ENCODE measurements at regions not wholly inside any gene's neighbourhood (a gene's known extent, or its start where the extent isn't known, plus 50 kb on each side); places are given as distances from the start of the nearest gene placed in this dataset.

DNA sequence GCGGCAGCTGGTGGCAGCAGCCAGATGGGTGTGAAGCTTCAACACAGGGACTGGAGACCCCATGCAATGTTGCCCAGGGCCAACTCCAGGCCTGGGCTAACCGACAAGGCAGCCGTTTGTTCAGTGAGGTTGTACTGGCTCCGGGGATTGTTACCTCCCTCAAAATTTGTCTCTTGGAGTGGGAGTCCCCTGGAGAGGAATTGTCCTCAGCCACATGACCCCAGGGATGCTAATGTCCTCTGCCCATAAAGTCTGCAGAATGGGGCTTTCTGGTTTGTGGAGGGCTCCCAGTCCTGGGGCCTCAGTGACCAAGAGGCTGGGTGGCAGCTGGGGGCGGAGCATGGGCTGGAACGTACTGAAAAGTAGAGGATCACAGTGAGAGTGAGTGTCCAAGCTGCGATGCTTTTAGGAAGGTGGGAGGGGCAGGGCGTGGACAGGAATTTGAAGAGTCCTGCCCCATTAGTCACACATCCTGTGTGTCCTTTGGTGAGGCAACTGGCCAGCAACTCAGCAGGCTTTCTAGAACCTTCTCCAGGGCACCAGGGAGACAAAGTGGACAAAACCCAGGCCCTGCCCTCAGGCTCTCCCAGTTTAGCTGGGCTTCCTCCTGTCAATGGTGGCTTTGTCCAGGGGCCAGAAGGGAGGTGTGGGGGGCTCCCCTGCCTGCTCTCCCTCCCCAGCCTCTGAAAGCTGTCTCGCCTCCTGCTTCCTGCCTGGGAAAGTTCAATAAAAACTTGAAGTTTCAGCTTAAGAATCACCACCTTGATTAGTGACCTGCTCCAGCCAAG lies 114.0 kb downstream of the NSG2 start:
- Mint-ChIP-seq H3K27ac (no peak overlapping the region), H3K36me3 (no peaks in the 10 kb centered on the region), H3K4me3 (no peak overlapping the region), H3K4me1 (ENCODE audit: low read depth) (no peaks in the 10 kb centered on the region), H3K9me3 (ENCODE audit: low read depth) (peaks cover 18% of the 10 kb centered on the region), H3K27me3 (peaks cover 9% of the 10 kb centered on the region)

DNA sequence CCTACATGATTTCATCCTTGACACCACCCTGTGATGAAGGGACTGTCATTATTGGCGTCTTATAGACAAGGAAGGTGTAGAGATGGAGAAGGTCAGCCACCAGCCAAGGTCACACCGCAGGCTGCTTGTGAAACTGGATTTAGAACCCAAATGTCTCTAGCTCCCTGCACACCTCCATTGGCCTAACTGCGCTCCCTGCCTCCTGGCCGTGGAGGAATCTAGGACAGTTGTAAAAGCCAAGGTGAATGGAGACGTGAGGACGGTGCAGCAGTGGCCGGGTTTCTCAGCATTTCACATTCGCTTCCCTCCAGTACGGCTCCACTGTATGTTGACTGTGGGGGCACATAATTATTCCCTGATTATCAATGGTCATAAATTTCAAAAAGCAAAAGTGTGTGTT lies 119.9 kb downstream of the NSG2 start:
- peaks cover 8% of the 10 kb centered on the region for H3K9me3 Mint-ChIP-seq (ENCODE audit: low read depth)
- no peaks in the 10 kb centered on the region for H3K36me3 Mint-ChIP-seq
- H3K4me1 Mint-ChIP-seq (ENCODE audit: low read depth) = no peaks in the 10 kb centered on the region
- H3K27me3 Mint-ChIP-seq = peaks cover 2% of the 10 kb centered on the region
- H3K27ac Mint-ChIP-seq = no peak overlapping the region
- no peak overlapping the region for H3K4me3 Mint-ChIP-seq

DNA sequence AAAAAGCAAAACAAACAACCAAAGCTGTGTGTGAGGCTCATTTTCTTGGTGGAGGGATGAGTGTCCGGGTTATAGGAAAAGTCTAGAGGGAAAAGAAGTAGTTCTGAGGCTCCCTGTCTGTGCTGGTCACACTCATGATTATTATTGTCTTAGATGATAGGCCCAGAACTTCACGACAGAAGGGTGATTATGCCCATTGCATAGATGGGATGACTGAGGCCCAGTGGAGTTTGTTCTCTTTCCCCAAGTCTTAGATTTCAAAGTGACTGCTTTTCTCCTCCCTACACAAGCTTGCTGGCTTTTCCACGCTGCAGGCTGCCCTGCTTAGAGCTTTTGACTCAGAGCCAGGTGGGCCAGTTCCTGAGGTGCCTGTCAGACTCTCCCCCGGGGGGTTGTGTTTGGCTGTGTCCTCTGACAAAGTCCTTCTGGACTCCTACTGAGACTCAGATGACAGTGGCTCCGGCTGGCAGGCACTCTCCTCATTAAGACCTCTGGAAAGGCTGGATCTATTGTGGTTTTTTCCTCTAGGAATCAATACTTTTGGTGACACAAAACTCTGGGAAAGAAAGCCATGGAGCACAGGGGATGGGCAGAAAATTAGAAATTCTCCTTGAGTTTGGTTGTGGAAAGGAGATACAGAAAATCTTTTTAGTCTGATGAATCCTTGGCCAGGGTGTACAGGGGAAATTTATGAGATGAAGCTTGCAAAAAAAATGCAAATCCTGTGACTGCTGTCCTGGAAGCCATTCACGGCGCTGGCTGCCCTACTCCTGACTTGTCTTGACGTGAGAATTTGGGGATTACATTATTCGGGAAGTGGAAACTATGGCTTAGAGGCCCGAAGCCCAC lies 120.9 kb downstream of the NSG2 start:
- Mint-ChIP-seq H3K27ac (no peak overlapping the region), H3K4me3 (no peak overlapping the region), H3K36me3 (no peaks in the 10 kb centered on the region), H3K9me3 (ENCODE audit: low read depth) (peaks cover 8% of the 10 kb centered on the region), H3K27me3 (peaks cover 2% of the 10 kb centered on the region), H3K4me1 (ENCODE audit: low read depth) (no peaks in the 10 kb centered on the region)

DNA sequence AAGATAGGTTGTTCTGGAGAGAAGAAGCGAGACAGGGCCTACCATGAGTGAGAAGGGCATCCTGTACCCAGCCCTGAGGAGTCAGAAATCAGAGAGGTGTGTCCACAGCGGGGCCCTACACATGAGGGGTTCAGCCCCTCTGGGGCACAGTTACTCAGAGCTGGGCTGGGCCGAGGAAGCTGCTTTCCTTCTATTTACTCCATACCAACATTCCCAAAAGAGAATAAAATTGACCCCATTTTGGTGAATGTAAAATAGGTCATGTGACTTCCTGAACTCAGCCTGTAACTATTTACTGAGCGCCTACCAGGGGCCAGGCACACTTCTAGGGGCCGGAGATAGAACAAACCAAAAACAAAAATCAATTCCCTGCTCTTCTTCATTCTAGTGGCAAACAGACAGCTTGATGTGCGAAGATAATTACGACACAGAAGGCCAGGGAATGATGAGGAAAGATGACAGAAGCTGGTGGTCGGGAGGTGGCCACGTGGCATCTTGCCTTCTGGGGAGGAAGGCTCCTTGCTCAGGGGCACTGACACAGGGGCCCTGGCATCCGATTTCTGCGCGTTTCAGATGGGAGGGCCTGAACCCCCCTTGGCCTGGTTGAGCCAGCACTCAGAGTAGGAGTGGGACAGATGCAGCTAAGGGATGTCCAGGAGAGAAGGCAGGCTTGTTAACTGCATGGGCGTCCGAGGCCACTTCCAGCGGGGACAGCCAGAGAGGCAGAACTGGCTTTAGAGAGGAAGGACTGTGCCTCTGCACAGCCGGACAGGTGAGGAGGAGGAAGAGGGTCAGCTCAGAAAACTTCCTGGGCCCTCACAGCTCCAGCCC lies 121.8 kb downstream of the NSG2 start:
- Mint-ChIP-seq H3K9me3 (ENCODE audit: low read depth) (peaks cover 8% of the 10 kb centered on the region), H3K4me3 (no peak overlapping the region), H3K27ac (no peak overlapping the region), H3K27me3 (peaks cover 2% of the 10 kb centered on the region), H3K36me3 (no peaks in the 10 kb centered on the region), H3K4me1 (ENCODE audit: low read depth) (no peaks in the 10 kb centered on the region)

DNA sequence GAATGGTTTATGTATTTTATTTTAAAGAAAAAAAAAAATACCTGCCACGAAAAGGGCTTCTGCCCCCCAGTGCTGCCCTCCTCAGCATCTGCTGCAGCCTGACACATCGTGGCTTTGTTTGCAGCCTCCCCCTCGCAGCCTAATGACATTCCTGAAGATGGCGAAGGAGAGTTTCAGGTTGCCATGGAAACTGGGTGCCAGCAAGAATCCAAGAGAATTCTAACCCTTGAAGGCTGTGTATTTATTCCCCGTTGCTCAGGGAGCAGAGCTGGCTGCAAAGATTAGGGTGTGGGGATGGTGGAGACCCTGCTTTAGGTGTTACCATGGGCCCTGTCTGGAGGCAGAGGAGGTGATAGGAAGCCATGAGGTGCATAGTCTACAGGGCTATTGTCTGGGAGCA lies 126.6 kb downstream of the NSG2 start:
- Mint-ChIP-seq H3K9me3 (ENCODE audit: low read depth) (peaks cover 8% of the 10 kb centered on the region), H3K36me3 (no peaks in the 10 kb centered on the region), H3K27me3 (peaks cover 9% of the 10 kb centered on the region), H3K4me3 (no peak overlapping the region), H3K4me1 (ENCODE audit: low read depth) (no peaks in the 10 kb centered on the region), H3K27ac (no peak overlapping the region)

DNA sequence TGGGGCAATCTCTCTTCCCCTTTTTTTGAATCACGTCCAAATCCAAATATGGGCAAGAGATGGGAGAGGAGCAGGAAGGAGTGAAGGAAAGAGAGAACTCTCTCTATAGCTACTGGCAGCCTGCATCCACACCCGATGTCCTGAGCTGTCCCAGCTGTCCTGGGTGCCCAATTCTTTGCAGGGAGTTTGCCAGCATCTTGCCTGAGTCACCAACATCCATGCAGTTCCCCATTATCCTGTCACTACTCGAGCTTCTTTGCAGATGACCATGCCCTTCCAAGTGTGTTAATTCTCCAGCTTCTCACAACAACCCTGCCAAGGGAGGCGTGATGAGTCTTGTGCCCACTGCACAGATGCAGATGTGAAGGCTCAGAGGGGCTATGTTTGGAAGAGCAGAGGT lies 127.1 kb downstream of the NSG2 start:
- Mint-ChIP-seq H3K4me3 (no peak overlapping the region), H3K9me3 (ENCODE audit: low read depth) (peaks cover 8% of the 10 kb centered on the region), H3K4me1 (ENCODE audit: low read depth) (no peaks in the 10 kb centered on the region), H3K27ac (no peak overlapping the region), H3K27me3 (peaks cover 9% of the 10 kb centered on the region), H3K36me3 (no peaks in the 10 kb centered on the region)

DNA sequence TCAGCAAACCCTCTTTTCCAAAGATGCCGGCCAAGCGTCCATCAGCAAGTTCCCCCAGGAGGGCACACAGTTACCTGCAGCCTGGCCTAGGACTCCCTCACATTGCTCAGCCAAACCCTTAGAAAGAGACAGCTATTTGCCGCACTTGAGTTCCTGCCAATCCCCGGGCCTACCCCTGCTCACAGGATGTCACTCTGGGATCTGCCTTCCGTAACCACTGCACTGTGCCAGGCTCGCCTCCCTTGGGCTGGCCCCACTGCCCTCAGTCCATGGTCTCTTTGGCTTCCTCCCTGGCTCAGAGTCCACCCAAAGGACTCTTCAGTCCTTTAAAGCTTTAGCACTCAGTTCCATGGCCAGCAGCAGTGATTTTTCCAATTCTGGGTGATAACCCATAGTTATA lies 128.3 kb downstream of the NSG2 start:
- Mint-ChIP-seq H3K36me3 (no peaks in the 10 kb centered on the region), H3K9me3 (ENCODE audit: low read depth) (peaks cover 5% of the 10 kb centered on the region), H3K27ac (no peak overlapping the region), H3K27me3 (peaks cover 11% of the 10 kb centered on the region), H3K4me1 (ENCODE audit: low read depth) (no peaks in the 10 kb centered on the region), H3K4me3 (no peak overlapping the region)

DNA sequence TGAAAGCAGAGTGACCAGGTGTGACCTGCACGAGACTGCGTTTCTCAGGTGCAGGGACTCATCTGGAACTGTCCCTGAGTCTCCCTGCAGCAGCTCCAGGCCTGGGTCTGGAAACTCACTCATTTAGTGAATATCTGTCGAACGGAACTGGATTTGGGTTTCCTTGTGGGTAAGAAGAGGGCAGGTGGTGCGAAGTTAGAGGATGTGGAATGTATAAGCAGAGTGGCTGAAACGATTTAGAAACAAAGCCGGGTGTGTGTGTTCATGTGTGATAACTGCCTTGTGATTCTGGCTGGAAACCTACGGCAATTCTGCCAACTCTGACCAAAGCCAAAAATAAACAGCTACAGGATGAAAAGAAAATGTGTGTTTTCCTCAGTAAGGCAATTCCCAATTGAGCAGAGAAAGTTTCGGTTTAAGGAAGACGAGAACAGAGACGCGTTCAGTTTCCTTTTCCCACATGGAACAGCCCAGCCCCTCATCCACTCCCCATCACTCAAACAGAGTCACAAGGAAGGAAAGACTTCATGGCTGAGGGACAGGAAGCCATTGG lies 130.3 kb downstream of the NSG2 start:
- H3K27ac Mint-ChIP-seq = no peak overlapping the region
- no peaks in the 10 kb centered on the region for H3K9me3 Mint-ChIP-seq (ENCODE audit: low read depth)
- no peaks in the 10 kb centered on the region for H3K36me3 Mint-ChIP-seq
- peaks cover 11% of the 10 kb centered on the region for H3K27me3 Mint-ChIP-seq
- no peaks in the 10 kb centered on the region for H3K4me1 Mint-ChIP-seq (ENCODE audit: low read depth)
- H3K4me3 Mint-ChIP-seq = no peak overlapping the region

DNA sequence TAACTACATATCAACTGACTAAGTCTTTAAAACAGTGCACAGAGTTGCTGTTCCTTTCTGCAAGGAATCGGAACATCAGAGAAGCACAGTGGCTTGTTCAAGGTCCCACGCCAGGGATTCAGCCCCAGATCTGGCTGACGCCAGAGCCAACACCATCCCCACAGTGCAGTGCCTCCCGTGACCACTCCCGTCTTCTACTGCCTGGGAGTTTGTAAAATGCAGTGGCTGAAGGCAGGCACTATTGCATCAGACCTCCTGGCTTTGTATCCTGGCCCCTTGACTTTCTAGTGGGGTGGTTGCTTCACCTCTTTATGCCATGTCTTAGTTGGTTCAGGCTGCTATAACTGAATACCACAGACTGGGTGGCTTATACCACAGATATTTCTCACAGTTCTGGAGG lies 131.0 kb downstream of the NSG2 start:
- Mint-ChIP-seq H3K27ac (no peak overlapping the region), H3K4me3 (no peak overlapping the region), H3K27me3 (peaks cover 11% of the 10 kb centered on the region), H3K4me1 (ENCODE audit: low read depth) (no peaks in the 10 kb centered on the region), H3K9me3 (ENCODE audit: low read depth) (no peaks in the 10 kb centered on the region), H3K36me3 (no peaks in the 10 kb centered on the region)

DNA sequence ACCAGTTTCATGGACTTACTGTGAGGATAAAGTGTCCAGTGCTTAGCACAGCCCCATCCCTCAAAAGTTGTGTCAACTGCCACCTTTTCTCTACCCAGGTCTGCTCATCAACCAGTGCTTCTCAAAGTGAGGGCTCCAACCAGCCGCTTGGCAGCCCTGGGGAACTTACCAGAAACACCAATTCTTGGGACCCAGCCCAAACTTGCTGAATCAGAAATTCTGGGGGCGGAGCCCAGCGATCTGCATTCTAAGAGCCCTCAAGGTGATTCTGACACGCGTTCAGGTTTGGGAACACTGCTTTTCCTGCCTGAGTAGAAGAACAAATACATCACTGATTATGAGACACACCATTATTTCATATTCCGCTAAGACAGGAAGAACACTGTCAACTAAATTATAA lies 132.0 kb downstream of the NSG2 start:
- Mint-ChIP-seq H3K4me1 (ENCODE audit: low read depth) (no peaks in the 10 kb centered on the region), H3K27me3 (peaks cover 11% of the 10 kb centered on the region), H3K27ac (no peak overlapping the region), H3K36me3 (no peaks in the 10 kb centered on the region), H3K4me3 (no peak overlapping the region), H3K9me3 (ENCODE audit: low read depth) (no peaks in the 10 kb centered on the region)

DNA sequence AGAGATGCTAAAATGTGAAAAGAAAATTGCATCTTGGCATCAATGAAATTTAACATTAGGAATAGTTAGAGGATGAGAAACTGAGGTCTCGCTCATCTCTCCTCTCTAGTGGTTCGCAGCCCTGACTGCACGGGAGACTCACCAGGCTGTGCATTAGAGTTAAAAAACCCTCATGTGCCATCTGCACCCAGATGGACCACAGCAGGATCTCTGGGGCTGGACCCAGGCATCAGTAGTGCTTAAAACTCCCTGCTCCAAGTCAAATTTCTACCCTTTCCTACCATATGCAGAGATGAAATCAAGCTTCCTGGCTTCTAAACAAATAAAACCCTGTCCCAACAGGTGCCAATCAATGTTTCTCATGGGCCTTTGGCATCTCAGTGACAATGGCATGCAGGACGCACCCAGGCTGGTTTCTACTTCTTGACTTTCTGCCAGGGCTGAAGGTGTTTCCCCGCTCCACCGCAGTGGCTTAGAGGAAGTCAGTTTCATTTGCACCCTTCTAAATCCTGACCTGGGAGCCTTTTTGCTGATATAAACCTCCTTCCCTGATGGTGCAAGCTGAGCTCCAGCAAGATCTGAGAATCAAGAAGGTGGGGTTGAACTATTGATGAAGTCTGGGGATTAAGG lies 132.6 kb downstream of the NSG2 start:
- Mint-ChIP-seq H3K4me1 (ENCODE audit: low read depth) (no peaks in the 10 kb centered on the region), H3K9me3 (ENCODE audit: low read depth) (no peaks in the 10 kb centered on the region)

DNA sequence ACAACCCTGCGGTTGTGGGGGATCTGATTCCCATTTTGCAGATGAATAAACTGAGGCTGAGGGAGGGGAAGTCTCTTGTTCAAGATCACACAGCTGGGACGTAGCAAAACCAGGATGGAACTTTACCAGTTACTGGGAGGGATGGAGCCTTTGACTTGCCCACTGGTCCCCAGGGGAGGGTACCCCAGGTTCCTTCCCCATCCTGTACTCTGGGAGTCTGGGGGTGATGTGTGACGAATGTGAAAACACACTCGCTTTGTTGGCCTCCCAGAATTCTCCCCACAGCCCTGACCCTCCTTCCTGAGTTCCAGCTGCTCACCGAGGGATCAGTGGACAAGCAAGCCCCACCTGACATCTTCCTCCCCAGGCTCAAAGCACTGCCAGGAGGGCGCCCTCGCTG lies 135.1 kb downstream of the NSG2 start:
- peaks cover 5% of the 10 kb centered on the region for H3K27me3 Mint-ChIP-seq
- no peak overlapping the region for H3K27ac Mint-ChIP-seq
- no peaks in the 10 kb centered on the region for H3K9me3 Mint-ChIP-seq (ENCODE audit: low read depth)
- H3K4me3 Mint-ChIP-seq = no peak overlapping the region
- H3K4me1 Mint-ChIP-seq (ENCODE audit: low read depth) = no peaks in the 10 kb centered on the region
- H3K36me3 Mint-ChIP-seq = no peaks in the 10 kb centered on the region

More for the DNA sequence above, 132.6 kb downstream of the NSG2 start:
- H3K4me3 Mint-ChIP-seq = no peak overlapping the region
- no peak overlapping the region for H3K27ac Mint-ChIP-seq
- H3K27me3 Mint-ChIP-seq = peaks cover 12% of the 10 kb centered on the region
- H3K36me3 Mint-ChIP-seq = no peaks in the 10 kb centered on the region

DNA sequence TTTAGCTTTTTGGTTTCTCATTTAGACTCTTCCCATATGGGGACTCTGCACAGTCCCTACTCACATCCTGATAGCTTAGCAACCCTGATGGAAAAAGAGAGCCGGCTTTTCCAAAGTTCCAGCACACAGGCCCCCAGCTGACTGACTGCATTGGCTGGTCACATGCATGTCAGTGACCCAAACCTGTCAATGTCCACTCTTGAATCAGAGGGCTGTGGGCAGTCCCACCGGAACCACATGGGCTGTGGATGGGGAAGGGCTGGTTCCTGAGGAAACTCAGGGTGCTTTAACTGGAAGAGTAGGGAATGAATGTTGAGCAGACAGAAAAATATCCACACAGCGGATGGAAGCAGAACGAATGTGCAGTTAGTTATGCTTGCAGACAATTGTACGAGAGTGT lies 136.6 kb downstream of the NSG2 start:
- Mint-ChIP-seq H3K36me3 (no peaks in the 10 kb centered on the region), H3K4me1 (ENCODE audit: low read depth) (no peaks in the 10 kb centered on the region), H3K27me3 (peaks cover 3% of the 10 kb centered on the region), H3K27ac (no peak overlapping the region), H3K9me3 (ENCODE audit: low read depth) (no peaks in the 10 kb centered on the region), H3K4me3 (no peak overlapping the region)

DNA sequence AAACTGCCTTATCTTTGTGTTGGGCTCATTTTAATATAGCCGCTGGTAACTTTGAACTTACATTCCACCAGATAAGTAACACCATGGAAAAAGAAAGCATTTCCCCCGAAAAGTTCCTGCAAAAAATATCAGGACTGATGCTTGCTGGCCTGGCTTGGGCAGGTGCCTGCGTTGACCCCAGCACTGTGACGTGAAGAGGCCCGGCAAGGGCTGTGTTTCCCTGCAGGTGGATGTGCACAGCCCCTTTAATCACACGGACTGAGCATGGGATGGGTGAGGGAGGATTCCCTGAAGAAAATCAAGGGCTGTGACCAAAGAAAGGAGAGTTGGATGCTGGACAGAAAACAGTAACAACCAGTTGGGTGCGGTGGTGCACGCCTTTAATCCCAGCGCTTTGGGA lies 138.2 kb downstream of the NSG2 start:
- H3K27ac Mint-ChIP-seq = no peak overlapping the region
- no peaks in the 10 kb centered on the region for H3K36me3 Mint-ChIP-seq

More for the DNA sequence above, 138.2 kb downstream of the NSG2 start:
- no peak overlapping the region for H3K4me3 Mint-ChIP-seq
- H3K9me3 Mint-ChIP-seq (ENCODE audit: low read depth) = no peaks in the 10 kb centered on the region
- H3K4me1 Mint-ChIP-seq (ENCODE audit: low read depth) = no peaks in the 10 kb centered on the region
- peaks cover 1% of the 10 kb centered on the region for H3K27me3 Mint-ChIP-seq

All from activated naive CD8-positive, alpha-beta T cell (primary cell).